NT2/D1 (cell line): ENCODE measurements at regions not wholly inside any gene's neighbourhood (a gene's known extent, or its start where the extent isn't known, plus 50 kb on each side); places are given as distances from the start of the nearest gene placed in this dataset.

ENCODE experiments used
- DNase-seq: peaks from one replicate; pipeline ENCODE4 v3.0.0-alpha.2; 2011; ENCODE audit warnings: low read depth, low spot score
- H3K27me3 ChIP-seq: 2 replicates; pipeline ENCODE4 v1.6.0; 2011; ENCODE audit warnings: mild to moderate bottlenecking; ENCODE audit not compliant: insufficient read length, insufficient read depth
- H3K36me3 ChIP-seq: 2 replicates; pipeline ENCODE4 v1.6.1; 2011; ENCODE audit warnings: mild to moderate bottlenecking, low read length, mixed read lengths; ENCODE audit not compliant: insufficient read depth, insufficient read length
- H3K4me1 ChIP-seq: 2 replicates; pipeline ENCODE4 v1.5.1; 2011; ENCODE audit not compliant: insufficient read depth, insufficient read length
- H3K4me3 ChIP-seq: 2 replicates; pipeline ENCODE4 v1.5.1; 2011; ENCODE audit warnings: low read depth; ENCODE audit not compliant: insufficient read length
- H3K9ac ChIP-seq: 2 replicates; pipeline ENCODE4 v1.6.0; 2011; ENCODE audit warnings: low read depth; ENCODE audit not compliant: insufficient read length
- H3K9me3 ChIP-seq: 2 replicates; pipeline ENCODE4 v1.5.1; 2011; ENCODE audit warnings: mild to moderate bottlenecking, low read length; ENCODE audit not compliant: insufficient read depth
- SUZ12 ChIP-seq: IDR thresholded peaks from 2 replicates; pipeline ENCODE4 v1.6.1; 2011; ENCODE audit not compliant: insufficient read length, insufficient read depth; ENCODE audit errors: extremely low read depth
- YY1 ChIP-seq: IDR thresholded peaks from 2 replicates; pipeline ENCODE4 v1.6.1; 2011; ENCODE audit not compliant: insufficient read length, insufficient read depth
- ZNF274 ChIP-seq: IDR thresholded peaks from 2 replicates; pipeline ENCODE4 v1.6.1; 2011; ENCODE audit warnings: mild to moderate bottlenecking, low read depth, low read length

- no peak for DNase-seq
- H3K27me3 ChIP-seq: no peaks in the 10 kb centered on the region
- H3K36me3 ChIP-seq: no peaks in the 10 kb centered on the region
- H3K4me1 ChIP-seq: no peaks in the 10 kb centered on the region
- H3K9ac ChIP-seq: no peak overlapping the region
- H3K4me3 ChIP-seq: no peak overlapping the region
- TF ChIP-seq YY1 (no peak), ZNF274 (no peak), SUZ12 (no peak)
- H3K9me3 ChIP-seq: peaks cover 7% of the 10 kb centered on the region
These were observed 942.9 kb downstream of the ANKRD7 start for GRCh38 chr7:119167431-119167830.

- TF ChIP-seq ZNF274 (no peak), YY1 (no peak), SUZ12 (no peak)
- Histone ChIP-seq H3K27me3 (no peaks in the 10 kb centered on the region), H3K36me3 (no peaks in the 10 kb centered on the region), H3K9me3 (peaks cover 7% of the 10 kb centered on the region), H3K4me3 (no peak overlapping the region), H3K9ac (no peak overlapping the region), H3K4me1 (no peaks in the 10 kb centered on the region)
- no peak for DNase-seq
These were observed 947.5 kb downstream of the ANKRD7 start for GRCh38 chr7:119172043-119172442.

- H3K9ac ChIP-seq: no peak overlapping the region
- H3K4me1 ChIP-seq: no peaks in the 10 kb centered on the region
- peak; percentile 84 for DNase-seq
- no peaks in the 10 kb centered on the region for H3K27me3 ChIP-seq
- no peak overlapping the region for H3K4me3 ChIP-seq
- no peak for TF ChIP-seq SUZ12
- no peak for TF ChIP-seq YY1
- TF ChIP-seq ZNF274: no peak
- H3K9me3 ChIP-seq: no peaks in the 10 kb centered on the region
- no peaks in the 10 kb centered on the region for H3K36me3 ChIP-seq
These were observed 951.6 kb downstream of the ANKRD7 start for GRCh38 chr7:119175911-119176627.

GRCh38 chr7:119177863-119178262, 953.4 kb downstream of the ANKRD7 start:
- no peaks in the 10 kb centered on the region for H3K27me3 ChIP-seq
- H3K4me3 ChIP-seq: no peak overlapping the region
- no peaks in the 10 kb centered on the region for H3K4me1 ChIP-seq
- no peaks in the 10 kb centered on the region for H3K9me3 ChIP-seq
- no peak for TF ChIP-seq YY1
- no peak for TF ChIP-seq SUZ12
- no peak for TF ChIP-seq ZNF274
- H3K36me3 ChIP-seq: no peaks in the 10 kb centered on the region
- H3K9ac ChIP-seq: no peak overlapping the region
- DNase-seq: no peak

GRCh38 chr7:119184124-119184788, 959.8 kb downstream of the ANKRD7 start:
- no peak for DNase-seq
- no peak overlapping the region for H3K9ac ChIP-seq
- no peak for TF ChIP-seq SUZ12
- no peak for TF ChIP-seq YY1
- no peak for TF ChIP-seq ZNF274
- no peaks in the 10 kb centered on the region for H3K36me3 ChIP-seq
- H3K4me3 ChIP-seq: no peak overlapping the region
- no peaks in the 10 kb centered on the region for H3K4me1 ChIP-seq
- H3K9me3 ChIP-seq: no peaks in the 10 kb centered on the region; the same call in 1 of the 2 replicates
- no peaks in the 10 kb centered on the region for H3K27me3 ChIP-seq

- no peak for DNase-seq
- H3K4me1 ChIP-seq: no peaks in the 10 kb centered on the region
- H3K9me3 ChIP-seq: no peaks in the 10 kb centered on the region
- H3K4me3 ChIP-seq: no peak overlapping the region
- no peaks in the 10 kb centered on the region for H3K36me3 ChIP-seq
- H3K9ac ChIP-seq: no peak overlapping the region
- TF ChIP-seq YY1: no peak
- TF ChIP-seq ZNF274: no peak
- no peak for TF ChIP-seq SUZ12
- no peaks in the 10 kb centered on the region for H3K27me3 ChIP-seq
These were observed 971.7 kb downstream of the ANKRD7 start for GRCh38 chr7:119196183-119196582.

- Histone ChIP-seq H3K27me3 (no peaks in the 10 kb centered on the region), H3K4me3 (no peak overlapping the region), H3K9ac (no peak overlapping the region), H3K4me1 (no peaks in the 10 kb centered on the region), H3K9me3 (no peaks in the 10 kb centered on the region), H3K36me3 (no peaks in the 10 kb centered on the region)
- no peak for TF ChIP-seq YY1
- TF ChIP-seq SUZ12: no peak
- no peak for TF ChIP-seq ZNF274
- DNase-seq: no peak
These were observed 972.8 kb downstream of the ANKRD7 start for GRCh38 chr7:119197172-119197876.
